22Rv1 (cell line): ENCODE measurements at regions not wholly inside any gene's neighbourhood (a gene's known extent, or its start where the extent isn't known, plus 50 kb on each side); places are given as distances from the start of the nearest gene placed in this dataset.

Source experiments
- H3K27ac ChIP-seq: fragments of 450-650 bp; 2 replicates; pipeline ENCODE4 v1.5.1; 2017
- ZFX ChIP-seq: fragments of 450-650 bp; IDR thresholded peaks from 2 replicates; pipeline ENCODE4 v1.6.1; 2017; ENCODE audit warnings: antibody characterized with exemption, borderline replicate concordance
- TF ChIP-seq, protein P1 (sequence below): fragments of 450-650 bp; IDR thresholded peaks from 2 replicates; pipeline ENCODE4 v1.5.1; 2017; ENCODE audit warnings: mild to moderate bottlenecking

- no peak overlapping the region for H3K27ac ChIP-seq
- TF ChIP-seq, protein P1, sequence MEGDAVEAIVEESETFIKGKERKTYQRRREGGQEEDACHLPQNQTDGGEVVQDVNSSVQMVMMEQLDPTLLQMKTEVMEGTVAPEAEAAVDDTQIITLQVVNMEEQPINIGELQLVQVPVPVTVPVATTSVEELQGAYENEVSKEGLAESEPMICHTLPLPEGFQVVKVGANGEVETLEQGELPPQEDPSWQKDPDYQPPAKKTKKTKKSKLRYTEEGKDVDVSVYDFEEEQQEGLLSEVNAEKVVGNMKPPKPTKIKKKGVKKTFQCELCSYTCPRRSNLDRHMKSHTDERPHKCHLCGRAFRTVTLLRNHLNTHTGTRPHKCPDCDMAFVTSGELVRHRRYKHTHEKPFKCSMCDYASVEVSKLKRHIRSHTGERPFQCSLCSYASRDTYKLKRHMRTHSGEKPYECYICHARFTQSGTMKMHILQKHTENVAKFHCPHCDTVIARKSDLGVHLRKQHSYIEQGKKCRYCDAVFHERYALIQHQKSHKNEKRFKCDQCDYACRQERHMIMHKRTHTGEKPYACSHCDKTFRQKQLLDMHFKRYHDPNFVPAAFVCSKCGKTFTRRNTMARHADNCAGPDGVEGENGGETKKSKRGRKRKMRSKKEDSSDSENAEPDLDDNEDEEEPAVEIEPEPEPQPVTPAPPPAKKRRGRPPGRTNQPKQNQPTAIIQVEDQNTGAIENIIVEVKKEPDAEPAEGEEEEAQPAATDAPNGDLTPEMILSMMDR: no peak
- TF ChIP-seq ZFX: no peak
These were observed 263.4 kb upstream of the KCNMB2 start for GRCh38 chr3:178272841-178273240.

- TF ChIP-seq ZFX: no peak
- TF ChIP-seq, protein P1: no peak
- no peak overlapping the region for H3K27ac ChIP-seq
These were observed 261.5 kb upstream of the KCNMB2 start for GRCh38 chr3:178274711-178275110.

GRCh38 chr3:178275311-178275710 is 260.9 kb upstream of the KCNMB2 start:
- H3K27ac ChIP-seq: no peak overlapping the region
- TF ChIP-seq ZFX: no peak
- TF ChIP-seq, protein P1: no peak

GRCh38 chr3:178275793-178276192 is 260.4 kb upstream of the KCNMB2 start:
- no peak overlapping the region for H3K27ac ChIP-seq
- TF ChIP-seq, protein P1: no peak
- TF ChIP-seq ZFX: no peak

GRCh38 chr3:178277605-178278004 is 258.6 kb upstream of the KCNMB2 start:
- TF ChIP-seq, protein P1: no peak
- no peak for TF ChIP-seq ZFX

DNA sequence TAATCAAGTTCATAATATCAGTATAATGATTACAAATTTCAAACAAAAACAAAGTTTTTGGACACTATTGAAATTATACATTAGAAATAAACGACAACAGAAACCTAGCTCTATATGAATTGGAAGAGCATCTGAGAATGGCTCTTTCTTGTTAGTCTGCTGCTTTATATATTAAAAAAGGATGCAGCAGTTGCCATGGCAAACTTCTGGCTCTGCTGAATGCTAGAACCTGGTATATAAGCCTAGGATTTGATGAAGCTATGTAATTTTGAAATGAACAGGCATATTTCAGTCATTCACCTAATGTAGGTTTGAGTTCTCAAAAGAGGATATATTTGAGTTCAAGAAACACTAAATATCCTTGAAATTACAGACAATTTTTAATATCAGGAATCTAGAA is 252.7 kb upstream of the KCNMB2 start:
- TF ChIP-seq ZFX: no peak
- TF ChIP-seq, protein P1: no peak
- H3K27ac ChIP-seq: no peak overlapping the region

More at GRCh38 chr3:178277605-178278004, 258.6 kb upstream of the KCNMB2 start:
- H3K27ac ChIP-seq: no peak overlapping the region

GRCh38 chr3:178284181-178284580 is 252.1 kb upstream of the KCNMB2 start:
- no peak overlapping the region for H3K27ac ChIP-seq
- no peak for TF ChIP-seq ZFX
- TF ChIP-seq, protein P1: no peak
